ENCODE measurements at regions not wholly inside any gene's neighbourhood (a gene's known extent, or its start where the extent isn't known, plus 50 kb on each side); places are given as distances from the start of the nearest gene placed in this dataset.

- Histone ChIP-seq H3K27ac (ENCODE audit: low read length in 2 of 2) (no peak overlapping the region), H2AFZ (ENCODE audit: insufficient read depth, low read depth, low read length, poor library complexity, severe bottlenecking) (no peak overlapping the region), H3K4me3 (ENCODE audit: control extremely low read depth in 1 of 5, extremely low read depth in 1 of 5, insufficient read depth in 1 of 5, low read depth in 2 of 5, low read length in 4 of 5) (no peak overlapping the region), H3K9me3 (ENCODE audit: control extremely low read depth in 1 of 3, control insufficient read depth in 2 of 3, insufficient read depth in 1 of 3, low read length in 2 of 3) (peaks cover 0 to 2% (median 0%) of the 10 kb centered on the region in 3 donors), H3K9ac (ENCODE audit: low read length) (no peak overlapping the region), H3K4me1 (ENCODE audit: control insufficient read depth in 2 of 2, insufficient read depth in 2 of 2, low read length in 2 of 2) (no peaks in the 10 kb centered on the region), H3K4me2 (replicated peaks; ENCODE audit: low read depth, low read length, poor library complexity, severe bottlenecking) (no peak overlapping the region), H4K20me1 (ENCODE audit: control insufficient read depth, insufficient read depth, low read length, poor library complexity, severe bottlenecking) (no peaks in the 10 kb centered on the region), H3K36me3 (replicated peaks in 1 of 2; ENCODE audit: control extremely low read depth in 1 of 2, control insufficient read depth in 1 of 2, extremely low read depth in 1 of 2, insufficient read depth in 2 of 2, low read length in 1 of 2) (no peaks in the 10 kb centered on the region), H3K27me3 (replicated peaks in 1 of 4; ENCODE audit: control extremely low read depth in 1 of 4, control insufficient read depth in 3 of 4, insufficient read depth in 4 of 4, low read length in 3 of 4) (no peaks in the 10 kb centered on the region), H3K79me2 (ENCODE audit: control insufficient read depth, insufficient read depth, low read length) (no peaks in the 10 kb centered on the region)
- no peak for TF ChIP-seq CTCF (IDR thresholded peaks at IDR 0.05)
- no peak for TF ChIP-seq EZH2 (IDR thresholded peaks at IDR 0.05; ENCODE audit: borderline replicate concordance, insufficient read depth, low read depth, low read length, poor library complexity, severe bottlenecking)
- 95% methylated on average over 3 of the region's 3 CpGs for WGBS (ENCODE audit: insufficient coverage)
- no peaks in the 10 kb centered on the region for H3K27me3 Mint-ChIP-seq
- no peak overlapping the region for H3K4me3 Mint-ChIP-seq
- no peak for ATAC-seq (ENCODE audit: low read depth)
- intact Hi-C loops (cut with micrococcal nuclease) = no loop called here
- H3K9me3 Mint-ChIP-seq (ENCODE audit: insufficient read depth) = no peaks in the 10 kb centered on the region
- ChIA-PET CTCF (no interaction called here), POLR2A (no interaction called here)
- no peaks in the 10 kb centered on the region for H3K4me1 Mint-ChIP-seq
- H3K27ac Mint-ChIP-seq = no peak overlapping the region
- DNase-seq = no peak
Measured at GRCh38 chr2:145085612-145086011, 565.7 kb upstream of the ZEB2 start.

GRCh38 chr2:145080426-145080825 is 560.5 kb upstream of the ZEB2 start:
- H3K4me3 ChIP-seq (ENCODE audit: control extremely low read depth in 1 of 5, extremely low read depth in 1 of 5, insufficient read depth in 1 of 5, low read depth in 2 of 5, low read length in 4 of 5) = no peak overlapping the region
- CTCF ChIA-PET = interaction anchor here (1.2 kb wide), 1 partner anchor 14 kb away, joined by 3 read pairs; no protein-coding TSS in a partner anchor
- Mint-ChIP-seq H3K4me1 (no peaks in the 10 kb centered on the region), H3K9me3 (ENCODE audit: insufficient read depth) (no peaks in the 10 kb centered on the region), H3K27ac (no peak overlapping the region), H3K27me3 (no peaks in the 10 kb centered on the region), H3K4me3 (no peak overlapping the region)
- DNase-seq (no peak), ATAC-seq (ENCODE audit: low read depth) (no peak)
- H3K4me2 ChIP-seq (replicated peaks; ENCODE audit: low read depth, low read length, poor library complexity, severe bottlenecking) = no peak overlapping the region
- no peaks in the 10 kb centered on the region for H4K20me1 ChIP-seq (ENCODE audit: control insufficient read depth, insufficient read depth, low read length, poor library complexity, severe bottlenecking)
- H3K4me1 ChIP-seq (ENCODE audit: control insufficient read depth in 2 of 2, insufficient read depth in 2 of 2, low read length in 2 of 2) = no peaks in the 10 kb centered on the region
- no peaks in the 10 kb centered on the region for H3K27me3 ChIP-seq (replicated peaks in 1 of 4; ENCODE audit: control extremely low read depth in 1 of 4, control insufficient read depth in 3 of 4, insufficient read depth in 4 of 4, low read length in 3 of 4)
- POLR2A ChIA-PET = no interaction called here
- intact Hi-C loops (cut with micrococcal nuclease) = no loop called here
- no peaks in the 10 kb centered on the region for H3K36me3 ChIP-seq (replicated peaks in 1 of 2; ENCODE audit: control extremely low read depth in 1 of 2, control insufficient read depth in 1 of 2, extremely low read depth in 1 of 2, insufficient read depth in 2 of 2, low read length in 1 of 2)
- H3K9me3 ChIP-seq (ENCODE audit: control extremely low read depth in 1 of 3, control insufficient read depth in 2 of 3, insufficient read depth in 1 of 3, low read length in 2 of 3) = no peaks in the 10 kb centered on the region
- H3K9ac ChIP-seq (ENCODE audit: low read length) = no peak overlapping the region
- no CpG with 5 or more reads among the region's 1 CpG for WGBS (ENCODE audit: insufficient coverage)
- no peak overlapping the region for H2AFZ ChIP-seq (ENCODE audit: insufficient read depth, low read depth, low read length, poor library complexity, severe bottlenecking)
- no peak overlapping the region for H3K27ac ChIP-seq (ENCODE audit: low read length in 2 of 2)
- no peaks in the 10 kb centered on the region for H3K79me2 ChIP-seq (ENCODE audit: control insufficient read depth, insufficient read depth, low read length)
- no peak for TF ChIP-seq CTCF (IDR thresholded peaks at IDR 0.05)
- no peak for TF ChIP-seq EZH2 (IDR thresholded peaks at IDR 0.05; ENCODE audit: borderline replicate concordance, insufficient read depth, low read depth, low read length, poor library complexity, severe bottlenecking)
